Activated CD8-positive, alpha-beta memory T cell treated with anti-CD3 and anti-CD28 coated beads, Interleukin-2, amount 50 U/mL, for 1 hour (primary cell): ENCODE measurements at regions not wholly inside any gene's neighbourhood (a gene's known extent, or its start where the extent isn't known, plus 50 kb on each side); places are given as distances from the start of the nearest gene placed in this dataset.

ENCODE experiments used
- DNase-seq: peaks from one replicate; pipeline ENCODE4 v3.0.0-alpha.2; 2020; ENCODE audit errors: extremely low read depth

- DNase-seq, result no peak
Measured at GRCh38 chr1:14524826-14525636, 73.5 kb upstream of the KAZN start.

- DNase-seq, result no peak
Measured at GRCh38 chr1:14529475-14529874, 69.0 kb upstream of the KAZN start.

GRCh38 chr1:14531519-14531918 is 67.0 kb upstream of the KAZN start:
- no peak for DNase-seq

- no peak for DNase-seq
Measured at GRCh38 chr1:14535619-14536355, 62.7 kb upstream of the KAZN start.

- DNase-seq, result no peak
Measured at GRCh38 chr1:14538335-14538734, 60.1 kb upstream of the KAZN start.

GRCh38 chr1:14539309-14539708 is 59.2 kb upstream of the KAZN start:
- DNase-seq, result no peak

GRCh38 chr1:14539953-14540563 is 58.4 kb upstream of the KAZN start:
- no peak for DNase-seq

GRCh38 chr1:14541348-14541747 is 57.1 kb upstream of the KAZN start:
- no peak for DNase-seq

- DNase-seq, result no peak
Measured at GRCh38 chr1:14543191-14543840, 55.2 kb upstream of the KAZN start.

GRCh38 chr1:14544319-14544718 is 54.2 kb upstream of the KAZN start:
- DNase-seq, result no peak

- no peak for DNase-seq
Measured at GRCh38 chr1:14545422-14546025, 53.0 kb upstream of the KAZN start.

GRCh38 chr1:14546416-14546815 is 52.1 kb upstream of the KAZN start:
- DNase-seq, result no peak
